GM18511 (cell line): ENCODE measurements at regions not wholly inside any gene's neighbourhood (a gene's known extent, or its start where the extent isn't known, plus 50 kb on each side); places are given as distances from the start of the nearest gene placed in this dataset.

ENCODE experiments used
- ATAC-seq: cut with Tn5 transposase; IDR thresholded peaks from one replicate; pipeline ENCODE4 v1.9.1; 2021; ENCODE audit warnings: mild to moderate bottlenecking, moderate library complexity; ENCODE audit not compliant: unreplicated experiment

- ATAC-seq: no peak
Observed at GRCh38 chr16:86447228-86447627, 63.1 kb upstream of the FOXF1 start.

GRCh38 chr16:86448306-86448890 lies 61.9 kb upstream of the FOXF1 start:
- no peak for ATAC-seq

GRCh38 chr16:86449446-86450095 lies 60.8 kb upstream of the FOXF1 start:
- no peak for ATAC-seq

- ATAC-seq: no peak
Observed at GRCh38 chr16:86450691-86451090, 59.6 kb upstream of the FOXF1 start.

GRCh38 chr16:86452451-86452850 lies 57.9 kb upstream of the FOXF1 start:
- ATAC-seq: no peak

- ATAC-seq: no peak
Observed at GRCh38 chr16:86455116-86455515, 55.2 kb upstream of the FOXF1 start.

- no peak for ATAC-seq
Observed at GRCh38 chr16:86455640-86456039, 54.7 kb upstream of the FOXF1 start.

GRCh38 chr16:86457501-86458148 lies 52.7 kb upstream of the FOXF1 start:
- ATAC-seq: no peak

- ATAC-seq: no peak
Observed at GRCh38 chr16:86458149-86458777, 52.1 kb upstream of the FOXF1 start.

GRCh38 chr16:86459266-86459665 lies 51.1 kb upstream of the FOXF1 start:
- no peak for ATAC-seq
